Inferior parietal cortex (tissue), 1 donor: ENCODE measurements at regions not wholly inside any gene's neighbourhood (a gene's known extent, or its start where the extent isn't known, plus 50 kb on each side); places are given as distances from the start of the nearest gene placed in this dataset.
A peak's percentile ranks its signal among the peaks of the same experiment; 100 is the strongest.

Experiments
- DNase-seq: peaks from one replicate; pipeline ENCODE4 v3.0.0-alpha.2; 2016; ENCODE audit errors: extremely low spot score

GRCh38 chr6:67666177-67666964, 968.7 kb upstream of the ADGRB3 start:
- no peak for DNase-seq

GRCh38 chr6:67664942-67665341, 970.1 kb upstream of the ADGRB3 start:
- DNase-seq, result no peak

- no peak for DNase-seq
Observed at GRCh38 chr6:67663105-67663895, 971.8 kb upstream of the ADGRB3 start.

GRCh38 chr6:67653561-67653960, 981.5 kb upstream of the ADGRB3 start:
- DNase-seq, result no peak

- no peak for DNase-seq
Observed at GRCh38 chr6:67646550-67646949, 988.5 kb upstream of the ADGRB3 start.

GRCh38 chr6:67643281-67643680, 991.8 kb upstream of the ADGRB3 start:
- DNase-seq, result no peak

- no peak for DNase-seq
Observed at GRCh38 chr6:67642582-67642981, 992.5 kb upstream of the ADGRB3 start.

GRCh38 chr6:67640484-67640883, 994.6 kb upstream of the ADGRB3 start:
- DNase-seq, result no peak

- no peak for DNase-seq
Observed at GRCh38 chr6:67639161-67639560, 995.9 kb upstream of the ADGRB3 start.

GRCh38 chr6:67634199-67634598, 1000.9 kb upstream of the ADGRB3 start:
- DNase-seq, result no peak

GRCh38 chr6:67633058-67633457, 1002.0 kb upstream of the ADGRB3 start:
- DNase-seq, result no peak

- peak; percentile 62 for DNase-seq
Observed at GRCh38 chr6:67630146-67630545, 1004.9 kb upstream of the ADGRB3 start.

- DNase-seq, result peak; percentile 38
Observed at GRCh38 chr6:67629258-67629657, 1005.8 kb upstream of the ADGRB3 start.

GRCh38 chr6:67615796-67616195, 1019.3 kb upstream of the ADGRB3 start:
- DNase-seq, result no peak

GRCh38 chr6:67608099-67608749, 1026.9 kb upstream of the ADGRB3 start:
- no peak for DNase-seq

- DNase-seq, result no peak
Observed at GRCh38 chr6:67606906-67607828, 1027.9 kb upstream of the ADGRB3 start.

- no peak for DNase-seq
Observed at GRCh38 chr6:67594366-67594765, 1040.7 kb upstream of the ADGRB3 start.

GRCh38 chr6:67593247-67593646, 1041.8 kb upstream of the ADGRB3 start:
- no peak for DNase-seq

- DNase-seq, result no peak
Observed at GRCh38 chr6:67591910-67592309, 1043.2 kb upstream of the ADGRB3 start.

- no peak for DNase-seq
Observed at GRCh38 chr6:67567842-67568241, 1067.2 kb upstream of the ADGRB3 start.

- DNase-seq, result no peak
Observed at GRCh38 chr6:67563671-67564070, 1071.4 kb upstream of the ADGRB3 start.
